ENCODE measurements at regions not wholly inside any gene's neighbourhood (a gene's known extent, or its start where the extent isn't known, plus 50 kb on each side); places are given as distances from the start of the nearest gene placed in this dataset.

- BruUV-seq (replicated peaks) = no TSS peak
- dilution Hi-C loops (cut with MboI; ENCODE audit: extremely low pct_ligation_motif_present, low sequenced_read_pairs) = no loop called here
Observed at GRCh38 chr5:32852976-32853375, 141.9 kb downstream of the NPR3 start.

More at GRCh38 chr5:32852976-32853375, 141.9 kb downstream of the NPR3 start:
- intact Hi-C loops (cut with micrococcal nuclease) = no loop called here
- ChIA-PET POLR2A (no interaction called here), CTCF (no interaction called here)
- H3K9ac ChIP-seq (replicated peaks; ENCODE audit: extremely low read depth, insufficient read depth, low read length) = no peak overlapping the region
- no peaks in the 10 kb centered on the region for H3K4me1 ChIP-seq (ENCODE audit: control insufficient read depth, extremely low read depth, insufficient read depth, low read length)
- H3K4me3 ChIP-seq (replicated peaks in 1 of 3; ENCODE audit: insufficient read depth in 1 of 3, low read depth in 1 of 3, low read length in 3 of 3) = no peak overlapping the region
- H4K20me1 ChIP-seq (replicated peaks; ENCODE audit: control insufficient read depth, extremely low read depth, insufficient read depth, low read length) = no peaks in the 10 kb centered on the region
- H3K9me3 ChIP-seq (replicated peaks; ENCODE audit: control insufficient read depth, insufficient read depth, low read length) = no peaks in the 10 kb centered on the region
- no peak overlapping the region for H2AFZ ChIP-seq (ENCODE audit: low read depth, low read length)
- H3K79me2 ChIP-seq (ENCODE audit: control insufficient read depth, insufficient read depth, low read length) = no peaks in the 10 kb centered on the region
- no peaks in the 10 kb centered on the region for H3K9me1 ChIP-seq (replicated peaks; ENCODE audit: control insufficient read depth, extremely low read depth, insufficient read depth, low read length)
- TF ChIP-seq FOS (IDR thresholded peaks at IDR 0.05; ENCODE audit: borderline replicate concordance, insufficient read depth, low read length) (no peak), EZH2 (IDR thresholded peaks at IDR 0.05; ENCODE audit: borderline replicate concordance, low read depth, low read length, severe bottlenecking) (no peak), GATA2 (IDR thresholded peaks at IDR 0.05; ENCODE audit: insufficient read depth, insufficient read length, low read depth, low read length) (no peak), POLR2AphosphoS5 (IDR thresholded peaks at IDR 0.05; ENCODE audit: insufficient read depth, low read depth, low read length) (no peak), JUN (IDR thresholded peaks at IDR 0.05; ENCODE audit: borderline replicate concordance, insufficient read depth, insufficient read length, low read depth) (no peak), MYC (IDR thresholded peaks at IDR 0.05; ENCODE audit: low read depth, low read length) (no peak), POLR2A (IDR thresholded peaks at IDR 0.05; ENCODE audit: low read depth, low read length) (no peak)
- TF ChIP-seq, protein P1, sequence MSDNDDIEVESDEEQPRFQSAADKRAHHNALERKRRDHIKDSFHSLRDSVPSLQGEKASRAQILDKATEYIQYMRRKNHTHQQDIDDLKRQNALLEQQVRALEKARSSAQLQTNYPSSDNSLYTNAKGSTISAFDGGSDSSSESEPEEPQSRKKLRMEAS (IDR thresholded peaks at IDR 0.05; ENCODE audit: insufficient read depth, insufficient read length) = no peak
- TF ChIP-seq, protein P2, sequence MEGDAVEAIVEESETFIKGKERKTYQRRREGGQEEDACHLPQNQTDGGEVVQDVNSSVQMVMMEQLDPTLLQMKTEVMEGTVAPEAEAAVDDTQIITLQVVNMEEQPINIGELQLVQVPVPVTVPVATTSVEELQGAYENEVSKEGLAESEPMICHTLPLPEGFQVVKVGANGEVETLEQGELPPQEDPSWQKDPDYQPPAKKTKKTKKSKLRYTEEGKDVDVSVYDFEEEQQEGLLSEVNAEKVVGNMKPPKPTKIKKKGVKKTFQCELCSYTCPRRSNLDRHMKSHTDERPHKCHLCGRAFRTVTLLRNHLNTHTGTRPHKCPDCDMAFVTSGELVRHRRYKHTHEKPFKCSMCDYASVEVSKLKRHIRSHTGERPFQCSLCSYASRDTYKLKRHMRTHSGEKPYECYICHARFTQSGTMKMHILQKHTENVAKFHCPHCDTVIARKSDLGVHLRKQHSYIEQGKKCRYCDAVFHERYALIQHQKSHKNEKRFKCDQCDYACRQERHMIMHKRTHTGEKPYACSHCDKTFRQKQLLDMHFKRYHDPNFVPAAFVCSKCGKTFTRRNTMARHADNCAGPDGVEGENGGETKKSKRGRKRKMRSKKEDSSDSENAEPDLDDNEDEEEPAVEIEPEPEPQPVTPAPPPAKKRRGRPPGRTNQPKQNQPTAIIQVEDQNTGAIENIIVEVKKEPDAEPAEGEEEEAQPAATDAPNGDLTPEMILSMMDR (IDR thresholded peaks at IDR 0.05; ENCODE audit: extremely low read depth in 1 of 2, insufficient read depth in 1 of 2, low read depth in 1 of 2, low read length in 2 of 2) = no peak
- no peak overlapping the region for H3K4me2 ChIP-seq (ENCODE audit: insufficient read depth, low read length)
- no peaks in the 10 kb centered on the region for H3K27me3 ChIP-seq (ENCODE audit: control insufficient read depth in 2 of 2, insufficient read depth in 2 of 2, low read length in 2 of 2)
- no peak for FAIRE-seq
- no peaks in the 10 kb centered on the region for H3K36me3 ChIP-seq (ENCODE audit: control insufficient read depth in 2 of 2, extremely low read depth in 1 of 2, insufficient read depth in 2 of 2, low read length in 2 of 2)
- DNase-seq (ENCODE audit: low read depth, low spot score) = no peak
- H3K27ac ChIP-seq (ENCODE audit: insufficient read depth, low read depth, low read length) = no peak overlapping the region

Measured in endothelial cell of umbilical vein (primary cell).